HEK293 (cell line): ENCODE measurements at regions not wholly inside any gene's neighbourhood (a gene's known extent, or its start where the extent isn't known, plus 50 kb on each side); places are given as distances from the start of the nearest gene placed in this dataset.

Experiments
- CTCF ChIA-PET: fragments of 350-600 bp; formaldehyde crosslinking; extraction: SDS; loops from one replicate; lab custom pipeline; 2021; ENCODE audit warnings: antibody characterized with exemption; lab: Yijun Ruan, JAX
- POLR2A ChIA-PET: fragments of 300-600 bp; formaldehyde crosslinking; extraction: SDS; loops from one replicate; lab custom pipeline; 2020; ENCODE audit warnings: antibody characterized with exemption, inconsistent platforms; lab: Yijun Ruan, JAX
- H3K27ac ChIP-seq: fragments of 200-500 bp; sonication (Bioruptor generic); 2 replicates; pipeline ENCODE4 v1.5.1; 2014; ENCODE audit warnings: low read depth, low read length, control low read depth, inconsistent platforms; ENCODE audit errors: extremely low read depth
- H3K36me3 ChIP-seq, 2 experiments: fragments of 200-500 bp in 1 of 2; sonication (Bioruptor generic) in 1 of 2; 1 replicate in 1 of 2; 2 replicates in 1 of 2; pipeline ENCODE4 v1.5.1; 2014 to 2017; ENCODE audit warnings: inconsistent platforms in 2 of 2, low read length in 2 of 2; ENCODE audit not compliant: control insufficient read depth in 2 of 2, insufficient read depth in 1 of 2
- H3K4me1 ChIP-seq: fragments of 200-500 bp; sonication (Bioruptor generic); 2 replicates; pipeline ENCODE4 v1.5.1; 2014; ENCODE audit warnings: mild to moderate bottlenecking, low read length, inconsistent platforms; ENCODE audit not compliant: control insufficient read depth, insufficient read depth
- H3K4me3 ChIP-seq: 2 replicates; pipeline ENCODE4 v1.5.1; 2011; ENCODE audit warnings: low read depth, mild to moderate bottlenecking, control low read depth, low read length, moderate library complexity
- H3K9me3 ChIP-seq: fragments of 200-500 bp; sonication (Bioruptor generic); 2 replicates; pipeline ENCODE4 v1.5.1; 2014; ENCODE audit warnings: low read depth, low read length, inconsistent platforms; ENCODE audit not compliant: control insufficient read depth, insufficient read depth
- HOXC10 ChIP-seq: sonication (generic); formaldehyde crosslinking; IDR thresholded peaks from 2 replicates; pipeline ENCODE4 v1.8.1; 2023; ENCODE audit warnings: mild to moderate bottlenecking, missing genetic modification reagents
- KLF7 ChIP-seq: fragments of 450-650 bp; formaldehyde crosslinking; IDR thresholded peaks from 2 replicates; pipeline ENCODE4 v1.5.1; 2016; ENCODE audit warnings: missing biosample characterization, missing genetic modification characterization, borderline replicate concordance
- KLF8 ChIP-seq: fragments of 450-650 bp; formaldehyde crosslinking; IDR thresholded peaks from 2 replicates; pipeline ENCODE4 v1.5.1; 2016; ENCODE audit warnings: missing biosample characterization, missing genetic modification characterization
- REPIN1 ChIP-seq: fragments of 450-650 bp; formaldehyde crosslinking; IDR thresholded peaks from 2 replicates; pipeline ENCODE4 v1.5.1; 2017; ENCODE audit warnings: missing biosample characterization, missing genetic modification characterization, low read depth
- TCF7L2 ChIP-seq: IDR thresholded peaks from 2 replicates; pipeline ENCODE4 v1.6.1; 2011; ENCODE audit warnings: low read depth, mild to moderate bottlenecking, inconsistent platforms, low read length, moderate library complexity, borderline replicate concordance
- YY2 ChIP-seq: fragments of 450-650 bp; formaldehyde crosslinking; IDR thresholded peaks from 2 replicates; pipeline ENCODE4 v1.5.1; 2016; ENCODE audit warnings: missing biosample characterization, missing genetic modification characterization
- ZFP69B ChIP-seq: fragments of 450-650 bp; formaldehyde crosslinking; IDR thresholded peaks from 2 replicates; pipeline ENCODE4 v1.5.1; 2016; ENCODE audit warnings: missing biosample characterization, missing genetic modification characterization
- ZNF211 ChIP-seq: fragments of 450-650 bp; formaldehyde crosslinking; IDR thresholded peaks from 2 replicates; pipeline ENCODE4 v1.5.1; 2016; ENCODE audit warnings: low read depth, missing biosample characterization, missing genetic modification characterization
- ZNF350 ChIP-seq: fragments of 450-650 bp; formaldehyde crosslinking; IDR thresholded peaks from 2 replicates; pipeline ENCODE4 v1.5.0; 2017; ENCODE audit warnings: missing biosample characterization, mild to moderate bottlenecking, missing genetic modification characterization
- ZNF391 ChIP-seq: fragments of 450-650 bp; formaldehyde crosslinking; IDR thresholded peaks from 2 replicates; pipeline ENCODE4 v1.5.1; 2016; ENCODE audit warnings: low read depth, missing biosample characterization, missing genetic modification characterization, borderline replicate concordance
- ZNF404 ChIP-seq: fragments of 450-650 bp; formaldehyde crosslinking; IDR thresholded peaks from 2 replicates; pipeline ENCODE4 v1.5.1; 2017; ENCODE audit warnings: missing biosample characterization, missing genetic modification characterization
- ZNF514 ChIP-seq: fragments of 450-650 bp; formaldehyde crosslinking; IDR thresholded peaks from 2 replicates; pipeline ENCODE4 v1.5.1; 2016; ENCODE audit warnings: missing biosample characterization, missing genetic modification characterization
- ZNF530 ChIP-seq: fragments of 450-650 bp; formaldehyde crosslinking; IDR thresholded peaks from 2 replicates; pipeline ENCODE4 v1.5.1; 2016; ENCODE audit warnings: low read depth, missing biosample characterization, missing genetic modification characterization
- ZNF544 ChIP-seq: fragments of 450-650 bp; formaldehyde crosslinking; IDR thresholded peaks from 2 replicates; pipeline ENCODE4 v1.5.0; 2017; ENCODE audit warnings: missing biosample characterization, missing genetic modification characterization
- ZNF596 ChIP-seq: fragments of 450-650 bp; IDR thresholded peaks from 2 replicates; pipeline ENCODE4 v1.5.0; 2018; ENCODE audit warnings: missing biosample characterization, mild to moderate bottlenecking, missing genetic modification characterization, moderate library complexity
- ZNF777 ChIP-seq: fragments of 450-650 bp; formaldehyde crosslinking; IDR thresholded peaks from 2 replicates; pipeline ENCODE4 v1.5.1; 2017; ENCODE audit warnings: missing biosample characterization, missing genetic modification characterization, borderline replicate concordance
- ZNF792 ChIP-seq: fragments of 450-650 bp; formaldehyde crosslinking; IDR thresholded peaks from 2 replicates; pipeline ENCODE4 v1.5.1; 2016; ENCODE audit warnings: missing biosample characterization, missing genetic modification characterization
- ZSCAN30 ChIP-seq: fragments of 450-650 bp; IDR thresholded peaks from 2 replicates; pipeline ENCODE4 v1.5.1; 2018; ENCODE audit warnings: missing biosample characterization, mild to moderate bottlenecking, missing genetic modification characterization, moderate library complexity
- TF ChIP-seq, protein P1 (sequence below): fragments of 450-650 bp; formaldehyde crosslinking; IDR thresholded peaks from 2 replicates; pipeline ENCODE4 v1.5.1; 2016; ENCODE audit warnings: missing biosample characterization, missing genetic modification characterization
- TF ChIP-seq, protein P2 (sequence below): fragments of 450-650 bp; formaldehyde crosslinking; IDR thresholded peaks from 2 replicates; pipeline ENCODE4 v1.5.1; 2016; ENCODE audit warnings: missing biosample characterization, missing genetic modification characterization
- TF ChIP-seq, protein P3 (sequence below): fragments of 450-650 bp; formaldehyde crosslinking; IDR thresholded peaks from 2 replicates; pipeline ENCODE4 v1.5.1; 2016; ENCODE audit warnings: missing biosample characterization, missing genetic modification characterization
- TF ChIP-seq, protein P4 (sequence below): fragments of 450-650 bp; formaldehyde crosslinking; IDR thresholded peaks from 2 replicates; pipeline ENCODE4 v1.5.1; 2016; ENCODE audit warnings: missing biosample characterization, missing genetic modification characterization
- TF ChIP-seq, protein P5 (sequence below): fragments of 450-650 bp; formaldehyde crosslinking; IDR thresholded peaks from 2 replicates; pipeline ENCODE4 v1.5.1; 2016; ENCODE audit warnings: missing biosample characterization, missing genetic modification characterization
- TF ChIP-seq, protein P6 (sequence below): fragments of 450-650 bp; formaldehyde crosslinking; IDR thresholded peaks from 2 replicates; pipeline ENCODE4 v1.5.1; 2017; ENCODE audit warnings: missing biosample characterization, missing genetic modification characterization

DNA sequence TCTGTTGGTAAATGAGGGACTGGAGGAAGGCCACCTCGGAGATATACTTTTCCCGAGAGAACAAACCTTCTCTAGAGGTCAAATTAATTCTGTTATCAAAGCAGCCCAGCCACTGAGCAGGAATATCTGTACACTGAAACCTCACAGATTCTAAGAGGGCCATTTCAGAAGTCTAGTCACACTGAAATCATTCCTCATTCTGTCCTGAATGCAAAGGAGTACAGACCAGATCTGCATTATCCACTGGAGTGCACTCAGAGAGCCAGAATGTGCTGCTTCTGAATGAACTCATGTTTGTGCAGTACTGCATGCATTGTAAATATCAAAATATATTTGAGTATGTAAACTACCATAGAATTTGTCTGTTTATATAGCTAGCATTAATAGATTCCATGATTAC, 278.3 kb upstream of the FSTL5 start (continued):
- TF ChIP-seq, protein P1, sequence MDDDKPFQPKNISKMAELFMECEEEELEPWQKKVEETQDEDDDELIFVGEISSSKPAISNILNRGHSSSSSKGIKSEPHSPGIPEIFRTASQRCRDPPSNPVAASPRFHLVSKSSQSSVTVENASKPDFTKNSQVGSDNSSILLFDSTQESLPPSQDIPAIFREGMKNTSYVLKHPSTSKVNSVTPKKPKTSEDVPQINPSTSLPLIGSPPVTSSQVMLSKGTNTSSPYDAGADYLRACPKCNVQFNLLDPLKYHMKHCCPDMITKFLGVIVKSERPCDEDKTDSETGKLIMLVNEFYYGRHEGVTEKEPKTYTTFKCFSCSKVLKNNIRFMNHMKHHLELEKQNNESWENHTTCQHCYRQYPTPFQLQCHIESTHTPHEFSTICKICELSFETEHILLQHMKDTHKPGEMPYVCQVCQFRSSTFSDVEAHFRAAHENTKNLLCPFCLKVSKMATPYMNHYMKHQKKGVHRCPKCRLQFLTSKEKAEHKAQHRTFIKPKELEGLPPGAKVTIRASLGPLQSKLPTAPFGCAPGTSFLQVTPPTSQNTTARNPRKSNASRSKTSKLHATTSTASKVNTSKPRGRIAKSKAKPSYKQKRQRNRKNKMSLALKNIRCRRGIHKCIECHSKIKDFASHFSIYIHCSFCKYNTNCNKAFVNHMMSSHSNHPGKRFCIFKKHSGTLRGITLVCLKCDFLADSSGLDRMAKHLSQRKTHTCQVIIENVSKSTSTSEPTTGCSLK (tag by site-specific recombination), result no peak

DNA sequence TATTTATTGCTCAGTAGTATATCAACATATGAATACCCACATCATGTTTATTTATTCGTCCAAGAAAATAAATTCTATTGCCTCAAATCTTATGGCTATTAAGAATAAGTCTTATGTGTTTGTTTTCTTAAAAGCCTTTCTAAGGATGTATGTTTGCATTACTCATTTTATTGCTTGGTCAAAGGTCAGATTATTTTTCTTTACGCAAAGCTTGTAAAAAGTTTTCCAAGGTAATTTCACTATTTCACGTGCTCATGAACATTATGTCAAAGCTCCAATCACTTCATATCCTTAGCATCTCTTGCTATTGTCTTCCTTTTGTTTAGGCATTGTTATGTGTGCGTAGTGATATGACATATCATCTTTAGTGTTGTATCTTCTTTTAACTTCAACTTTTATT, 258.5 kb upstream of the FSTL5 start:
- H3K4me1 ChIP-seq, result no peaks in the 10 kb centered on the region
- TF ChIP-seq, protein P2, sequence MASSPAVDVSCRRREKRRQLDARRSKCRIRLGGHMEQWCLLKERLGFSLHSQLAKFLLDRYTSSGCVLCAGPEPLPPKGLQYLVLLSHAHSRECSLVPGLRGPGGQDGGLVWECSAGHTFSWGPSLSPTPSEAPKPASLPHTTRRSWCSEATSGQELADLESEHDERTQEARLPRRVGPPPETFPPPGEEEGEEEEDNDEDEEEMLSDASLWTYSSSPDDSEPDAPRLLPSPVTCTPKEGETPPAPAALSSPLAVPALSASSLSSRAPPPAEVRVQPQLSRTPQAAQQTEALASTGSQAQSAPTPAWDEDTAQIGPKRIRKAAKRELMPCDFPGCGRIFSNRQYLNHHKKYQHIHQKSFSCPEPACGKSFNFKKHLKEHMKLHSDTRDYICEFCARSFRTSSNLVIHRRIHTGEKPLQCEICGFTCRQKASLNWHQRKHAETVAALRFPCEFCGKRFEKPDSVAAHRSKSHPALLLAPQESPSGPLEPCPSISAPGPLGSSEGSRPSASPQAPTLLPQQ, result no peak
- TF ChIP-seq ZNF404 (tag by site-specific recombination) (no peak), ZSCAN30 (no peak), ZNF792 (tag by site-specific recombination) (no peak), ZNF350 (tag by site-specific recombination) (no peak), KLF7 (tag by site-specific recombination) (no peak), HOXC10 (CRISPR knock-in tag) (no peak), YY2 (no peak), ZNF391 (tag by site-specific recombination) (no peak), ZNF514 (tag by site-specific recombination) (no peak), REPIN1 (tag by site-specific recombination) (no peak)
- TF ChIP-seq, protein P3, sequence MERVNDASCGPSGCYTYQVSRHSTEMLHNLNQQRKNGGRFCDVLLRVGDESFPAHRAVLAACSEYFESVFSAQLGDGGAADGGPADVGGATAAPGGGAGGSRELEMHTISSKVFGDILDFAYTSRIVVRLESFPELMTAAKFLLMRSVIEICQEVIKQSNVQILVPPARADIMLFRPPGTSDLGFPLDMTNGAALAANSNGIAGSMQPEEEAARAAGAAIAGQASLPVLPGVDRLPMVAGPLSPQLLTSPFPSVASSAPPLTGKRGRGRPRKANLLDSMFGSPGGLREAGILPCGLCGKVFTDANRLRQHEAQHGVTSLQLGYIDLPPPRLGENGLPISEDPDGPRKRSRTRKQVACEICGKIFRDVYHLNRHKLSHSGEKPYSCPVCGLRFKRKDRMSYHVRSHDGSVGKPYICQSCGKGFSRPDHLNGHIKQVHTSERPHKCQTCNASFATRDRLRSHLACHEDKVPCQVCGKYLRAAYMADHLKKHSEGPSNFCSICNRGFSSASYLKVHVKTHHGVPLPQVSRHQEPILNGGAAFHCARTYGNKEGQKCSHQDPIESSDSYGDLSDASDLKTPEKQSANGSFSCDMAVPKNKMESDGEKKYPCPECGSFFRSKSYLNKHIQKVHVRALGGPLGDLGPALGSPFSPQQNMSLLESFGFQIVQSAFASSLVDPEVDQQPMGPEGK (tag by site-specific recombination), result no peak
- TF ChIP-seq, protein P4, sequence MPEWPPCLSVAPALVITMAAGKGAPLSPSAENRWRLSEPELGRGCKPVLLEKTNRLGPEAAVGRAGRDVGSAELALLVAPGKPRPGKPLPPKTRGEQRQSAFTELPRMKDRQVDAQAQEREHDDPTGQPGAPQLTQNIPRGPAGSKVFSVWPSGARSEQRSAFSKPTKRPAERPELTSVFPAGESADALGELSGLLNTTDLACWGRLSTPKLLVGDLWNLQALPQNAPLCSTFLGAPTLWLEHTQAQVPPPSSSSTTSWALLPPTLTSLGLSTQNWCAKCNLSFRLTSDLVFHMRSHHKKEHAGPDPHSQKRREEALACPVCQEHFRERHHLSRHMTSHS (tag by site-specific recombination), result no peak
- ChIA-PET POLR2A (no interaction called here), CTCF (no interaction called here)
- no peaks in the 10 kb centered on the region for H3K9me3 ChIP-seq
- no peak overlapping the region for H3K27ac ChIP-seq
- no peak overlapping the region for H3K4me3 ChIP-seq
- no peaks in the 10 kb centered on the region for H3K36me3 ChIP-seq

DNA sequence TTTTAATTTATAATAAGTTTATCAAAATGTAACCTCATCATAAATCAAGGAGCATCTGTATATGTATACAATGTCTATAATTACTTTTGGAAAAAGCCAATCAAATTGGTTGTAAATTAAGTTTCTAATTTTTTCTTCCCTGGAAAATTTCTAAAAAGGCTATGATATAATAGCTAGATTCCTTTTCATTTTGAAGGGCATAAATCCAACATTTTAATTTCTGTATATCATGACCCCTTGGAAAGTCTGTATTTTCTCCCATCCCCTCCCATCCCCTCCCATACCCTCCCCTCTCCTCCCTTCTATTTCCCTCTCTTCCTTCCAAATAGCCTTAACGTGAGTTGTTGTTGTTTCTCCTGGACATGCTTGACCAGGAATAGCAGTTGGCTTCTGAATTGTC, 247.1 kb upstream of the FSTL5 start:
- ChIA-PET POLR2A (no interaction called here), CTCF (no interaction called here)
- TF ChIP-seq, protein P5, sequence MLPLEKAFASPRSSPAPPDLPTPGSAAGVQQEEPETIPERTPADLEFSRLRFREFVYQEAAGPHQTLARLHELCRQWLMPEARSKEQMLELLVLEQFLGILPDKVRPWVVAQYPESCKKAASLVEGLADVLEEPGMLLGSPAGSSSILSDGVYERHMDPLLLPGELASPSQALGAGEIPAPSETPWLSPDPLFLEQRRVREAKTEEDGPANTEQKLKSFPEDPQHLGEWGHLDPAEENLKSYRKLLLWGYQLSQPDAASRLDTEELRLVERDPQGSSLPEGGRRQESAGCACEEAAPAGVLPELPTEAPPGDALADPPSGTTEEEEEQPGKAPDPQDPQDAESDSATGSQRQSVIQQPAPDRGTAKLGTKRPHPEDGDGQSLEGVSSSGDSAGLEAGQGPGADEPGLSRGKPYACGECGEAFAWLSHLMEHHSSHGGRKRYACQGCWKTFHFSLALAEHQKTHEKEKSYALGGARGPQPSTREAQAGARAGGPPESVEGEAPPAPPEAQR (tag by site-specific recombination), result no peak
- TF ChIP-seq ZNF530 (tag by site-specific recombination), result no peak
- TF ChIP-seq ZNF211 (tag by site-specific recombination), result no peak
- TF ChIP-seq ZNF544 (tag by site-specific recombination), result no peak
- TF ChIP-seq ZNF404 (tag by site-specific recombination), result no peak
- no peak for TF ChIP-seq TCF7L2
- TF ChIP-seq, protein P6, sequence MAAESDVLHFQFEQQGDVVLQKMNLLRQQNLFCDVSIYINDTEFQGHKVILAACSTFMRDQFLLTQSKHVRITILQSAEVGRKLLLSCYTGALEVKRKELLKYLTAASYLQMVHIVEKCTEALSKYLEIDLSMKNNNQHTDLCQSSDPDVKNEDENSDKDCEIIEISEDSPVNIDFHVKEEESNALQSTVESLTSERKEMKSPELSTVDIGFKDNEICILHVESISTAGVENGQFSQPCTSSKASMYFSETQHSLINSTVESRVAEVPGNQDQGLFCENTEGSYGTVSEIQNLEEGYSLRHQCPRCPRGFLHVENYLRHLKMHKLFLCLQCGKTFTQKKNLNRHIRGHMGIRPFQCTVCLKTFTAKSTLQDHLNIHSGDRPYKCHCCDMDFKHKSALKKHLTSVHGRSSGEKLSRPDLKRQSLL (tag by site-specific recombination), result no peak
- no peak for TF ChIP-seq KLF8 (tag by site-specific recombination)
- no peak for TF ChIP-seq ZFP69B
- TF ChIP-seq ZNF596, result no peak
- TF ChIP-seq ZNF777 (tag by site-specific recombination), result no peak

More for the DNA sequence above, 247.1 kb upstream of the FSTL5 start:
- Histone ChIP-seq H3K36me3 (no peaks in the 10 kb centered on the region), H3K27ac (no peak overlapping the region), H3K4me3 (no peak overlapping the region), H3K4me1 (no peaks in the 10 kb centered on the region), H3K9me3 (no peaks in the 10 kb centered on the region)
